Fibroblast of skin of scalp (primary cell): ENCODE measurements at regions not wholly inside any gene's neighbourhood (a gene's known extent, or its start where the extent isn't known, plus 50 kb on each side); places are given as distances from the start of the nearest gene placed in this dataset.
"Not testable (repeated sequence)": the region's sequence is repeated elsewhere in the genome, so short reads cannot be mapped to it uniquely, and the experiment has no call there.

ENCODE experiments used
- DNase-seq: peaks from one replicate; pipeline ENCODE4 v3.0.0-alpha.2; 2013

DNA sequence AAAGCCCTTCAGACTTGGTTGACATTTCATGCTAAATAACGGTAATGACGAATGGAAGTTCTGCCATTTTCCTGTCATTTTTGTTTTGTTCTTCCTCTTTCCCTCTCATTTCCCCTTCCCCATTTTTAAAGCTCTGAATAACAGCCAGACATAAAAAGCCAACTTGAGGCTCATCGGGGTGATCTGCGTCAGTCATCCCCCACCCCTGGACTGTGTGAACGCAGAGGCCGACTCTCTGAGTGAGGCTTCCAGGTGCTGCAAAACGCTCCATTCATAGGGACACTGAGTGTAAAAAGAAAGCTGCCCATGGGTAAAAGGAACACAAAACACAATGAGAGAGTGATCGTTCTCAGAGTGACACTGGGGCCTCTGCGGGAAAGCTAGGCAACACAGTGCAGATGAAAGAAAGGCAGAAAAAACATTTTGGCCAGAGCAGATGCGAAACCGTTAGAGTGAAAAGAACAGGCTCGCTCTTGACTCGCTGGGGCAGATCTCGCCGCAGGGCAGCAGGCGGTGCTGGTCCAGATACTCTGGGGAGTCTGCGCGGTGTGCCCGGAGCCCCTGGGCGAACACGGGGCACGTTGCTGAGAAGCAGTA lies 684.8 kb downstream of the QKI start:
- DNase-seq = no peak

DNA sequence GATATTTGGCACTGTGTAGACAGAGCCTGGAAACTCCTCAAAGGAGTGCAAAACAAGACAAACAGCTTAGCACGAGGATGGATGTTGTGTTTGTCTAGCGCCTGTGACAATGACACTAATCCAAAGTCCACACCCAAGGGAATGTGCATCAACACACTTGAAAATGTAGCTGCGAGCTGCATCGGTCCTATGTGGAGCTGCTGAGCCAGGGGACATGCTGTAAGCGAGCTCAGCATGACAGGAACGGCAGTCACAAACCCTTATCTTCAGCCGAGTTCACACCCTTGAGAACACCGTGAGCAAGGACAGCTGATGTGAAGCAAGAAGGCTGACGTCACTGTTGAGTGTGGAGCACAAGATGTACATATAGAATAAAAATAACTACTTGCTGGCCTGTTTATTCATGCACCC lies 684.3 kb downstream of the QKI start:
- DNase-seq = no peak

DNA sequence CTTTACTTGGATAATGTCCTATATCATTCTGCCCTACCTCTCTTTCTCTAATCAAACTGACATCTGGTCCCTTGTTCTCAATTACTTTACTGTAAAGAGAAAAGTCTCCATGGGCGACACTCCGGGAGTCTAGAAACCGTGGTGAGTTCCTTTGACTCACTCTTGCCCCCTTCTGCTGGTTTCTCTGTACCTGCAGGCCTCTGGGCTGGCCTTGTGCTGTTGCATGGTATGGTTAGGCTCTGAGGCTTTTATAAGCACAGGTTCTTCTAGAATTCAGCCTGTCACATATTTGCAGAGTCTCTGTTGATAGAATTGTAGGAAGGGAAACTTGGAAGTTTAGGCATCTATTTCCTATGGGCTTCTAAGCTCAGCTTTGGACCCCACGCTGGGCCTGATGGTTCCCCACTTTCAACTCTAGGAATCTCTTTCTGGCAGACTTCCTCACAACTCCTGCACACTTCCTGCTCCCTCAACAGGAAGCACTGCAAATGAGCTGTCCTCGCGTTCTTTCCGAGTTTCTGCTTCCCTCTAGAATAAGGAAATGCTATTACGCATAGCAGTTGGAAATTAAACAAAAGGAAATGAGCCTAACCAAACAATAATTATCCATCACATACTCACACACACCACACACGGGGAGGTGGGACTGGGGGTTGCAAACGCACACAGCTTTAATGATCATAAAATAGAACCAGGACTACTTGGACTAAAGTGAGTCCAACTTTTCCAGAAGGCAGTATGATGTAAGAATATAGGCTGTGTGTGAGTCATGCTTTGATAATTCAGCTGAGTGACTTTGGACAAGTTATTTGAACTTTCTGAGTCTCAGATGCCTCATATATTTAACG lies 683.3 kb downstream of the QKI start:
- DNase-seq = peak; percentile 68

DNA sequence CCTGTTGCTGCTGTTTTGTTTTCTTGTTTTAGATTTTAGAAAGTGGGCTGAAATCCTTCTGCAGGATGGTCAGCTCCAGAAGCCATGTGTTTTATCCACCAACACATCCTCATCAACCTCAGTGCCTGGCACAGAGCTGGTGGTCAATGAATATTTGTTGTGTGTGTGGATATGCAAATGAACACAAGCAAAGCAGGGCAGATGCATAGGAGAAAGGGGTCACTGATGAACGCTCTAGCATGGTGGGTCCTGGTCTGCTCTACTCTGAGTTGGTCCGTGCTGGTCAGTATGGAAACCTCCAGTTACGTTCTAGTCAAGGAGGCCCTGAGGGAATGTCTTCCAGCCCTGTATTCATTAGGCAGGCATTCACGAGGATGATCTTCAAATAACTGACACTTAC lies 682.5 kb downstream of the QKI start:
- DNase-seq = no peak

DNA sequence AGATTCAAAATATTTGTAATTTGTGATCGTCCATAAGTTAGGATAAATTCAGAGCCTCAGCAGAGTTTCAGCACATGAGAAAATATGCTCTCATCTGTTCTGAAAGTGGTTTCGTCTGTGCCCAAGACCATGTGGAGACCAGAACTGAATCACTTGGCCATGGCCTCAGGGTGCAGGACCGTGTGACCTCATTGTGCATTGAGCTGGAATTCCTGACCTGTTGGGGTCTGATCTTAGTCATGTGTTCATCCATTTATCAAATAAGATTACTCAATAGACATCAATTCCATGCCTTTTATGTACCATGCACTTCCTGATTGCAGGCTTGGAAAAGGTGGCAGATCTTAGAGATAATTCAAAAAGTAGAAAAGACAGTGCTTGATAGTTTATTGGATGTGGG lies 680.5 kb downstream of the QKI start:
- no peak for DNase-seq

DNA sequence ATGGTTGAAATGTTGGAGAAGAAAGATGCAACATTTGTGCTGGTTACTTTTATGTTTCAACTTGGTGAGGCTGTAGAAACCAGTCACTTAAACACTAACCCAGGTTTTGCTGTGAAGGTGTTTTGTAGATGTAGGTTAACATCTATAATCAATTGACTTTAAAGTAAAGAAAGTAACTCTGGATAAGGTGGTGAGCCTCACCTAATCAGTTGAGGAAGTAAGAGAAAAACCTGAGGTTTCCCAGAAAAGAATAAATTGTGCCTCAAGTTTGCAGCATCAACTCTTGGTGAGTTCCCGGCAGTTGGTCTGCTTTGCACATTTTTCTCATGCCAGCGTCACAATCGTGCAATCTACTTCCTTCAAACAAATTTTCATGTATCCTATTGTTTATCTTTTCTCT lies 673.4 kb downstream of the QKI start:
- no peak for DNase-seq

DNA sequence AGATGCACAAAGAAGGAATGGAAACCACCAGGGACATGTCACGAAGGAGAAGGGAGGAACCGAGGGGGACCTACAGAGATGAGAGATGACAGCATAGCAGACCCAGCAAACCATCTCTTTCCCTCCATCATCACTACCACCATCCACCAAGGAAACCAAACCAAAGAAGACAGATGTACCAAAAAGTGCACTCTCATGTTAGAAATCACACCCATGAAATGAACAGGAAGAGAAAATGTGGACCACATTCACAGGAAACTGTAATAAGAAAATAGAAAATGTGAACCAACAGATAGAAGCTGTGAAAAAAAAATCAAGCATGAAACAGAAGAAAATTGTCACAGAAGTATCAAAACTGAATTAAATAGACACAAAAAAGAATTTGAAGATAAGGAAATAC lies 672.7 kb downstream of the QKI start:
- DNase-seq = no peak

DNA sequence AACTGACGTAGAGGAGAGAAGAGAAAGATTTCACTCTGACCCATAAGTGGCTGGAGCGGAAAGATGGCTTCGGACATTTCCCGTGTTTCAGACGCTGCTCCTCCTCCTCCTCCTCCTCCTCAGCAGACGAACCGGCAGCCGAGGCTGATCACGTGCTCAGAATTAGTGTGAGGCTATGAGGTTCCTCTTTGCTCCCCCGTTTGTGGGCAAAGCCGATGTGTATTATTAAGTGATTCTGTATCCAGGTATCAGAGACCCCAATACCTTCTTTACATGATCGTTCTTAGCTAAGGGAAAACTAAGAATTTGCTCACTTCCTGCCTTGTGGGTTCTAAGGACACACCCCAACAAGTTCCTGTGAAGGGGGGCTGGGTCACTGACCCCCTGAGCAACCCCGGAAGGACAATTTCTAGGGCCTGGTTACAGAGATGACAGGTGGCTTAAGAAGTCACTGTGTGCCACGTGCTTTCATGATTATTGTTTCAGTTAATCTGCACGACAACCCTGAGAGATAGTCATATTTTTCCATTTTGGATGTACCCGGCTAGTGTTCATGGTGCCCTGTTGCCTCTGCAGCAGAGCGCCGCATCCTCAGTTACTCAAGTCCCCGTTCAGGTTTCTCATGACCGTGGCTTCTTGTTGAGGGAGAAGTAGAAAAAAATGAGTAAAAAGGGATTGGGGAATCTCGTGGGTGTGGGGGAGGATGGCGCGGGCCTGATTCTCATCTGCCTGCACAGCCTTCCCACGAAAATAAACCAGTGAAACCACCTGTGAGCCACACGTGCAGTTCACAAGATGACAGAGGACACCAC lies 671.8 kb downstream of the QKI start:
- DNase-seq = no peak

DNA sequence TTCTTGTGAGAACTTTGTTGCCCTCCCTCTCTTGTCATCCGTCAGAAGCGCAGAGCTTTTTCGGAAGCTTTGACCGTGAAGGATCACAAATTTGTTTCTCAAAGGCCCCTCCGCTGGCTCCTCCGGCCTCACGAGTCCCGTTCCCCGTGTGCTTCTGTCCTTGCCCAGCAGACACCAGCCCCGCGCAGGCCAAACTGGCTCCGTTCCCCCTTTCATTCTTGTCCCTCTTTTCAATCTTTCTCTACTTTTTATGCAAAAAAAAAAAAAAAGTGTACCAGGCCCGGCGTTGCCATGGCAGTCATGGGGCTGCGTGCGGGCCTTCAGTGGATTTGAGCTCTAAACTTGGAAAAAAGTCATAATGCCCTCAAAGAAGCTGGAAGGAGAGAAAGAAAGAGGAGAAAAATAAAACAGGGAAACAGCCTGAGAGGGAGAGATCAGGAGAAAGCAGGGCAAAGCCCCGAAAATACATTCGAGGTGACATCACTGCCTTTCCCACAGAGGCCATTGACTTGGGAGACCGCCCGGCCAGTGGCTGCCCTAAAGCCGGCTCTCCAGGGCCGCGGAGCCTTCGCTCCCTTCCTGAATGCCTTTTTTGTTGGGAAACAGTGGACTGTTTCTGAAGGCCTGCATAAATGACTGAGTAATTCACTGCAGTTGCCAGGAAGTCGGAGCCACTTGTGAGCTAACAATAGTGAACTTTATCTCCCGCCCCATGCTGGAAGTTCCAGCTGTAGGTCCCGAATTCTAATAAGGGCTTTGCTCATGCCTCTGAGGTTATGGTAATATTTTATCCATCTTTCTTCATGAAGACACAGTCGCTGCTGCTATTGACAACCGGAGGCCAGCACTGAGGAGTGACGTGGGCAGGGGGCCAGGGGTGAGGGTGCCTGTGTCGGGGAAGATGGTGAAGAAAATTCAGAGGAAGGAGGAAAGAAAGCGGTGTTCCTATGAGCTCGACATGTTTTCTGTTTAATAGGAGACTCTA lies 670.9 kb downstream of the QKI start:
- DNase-seq = peak; percentile 73

DNA sequence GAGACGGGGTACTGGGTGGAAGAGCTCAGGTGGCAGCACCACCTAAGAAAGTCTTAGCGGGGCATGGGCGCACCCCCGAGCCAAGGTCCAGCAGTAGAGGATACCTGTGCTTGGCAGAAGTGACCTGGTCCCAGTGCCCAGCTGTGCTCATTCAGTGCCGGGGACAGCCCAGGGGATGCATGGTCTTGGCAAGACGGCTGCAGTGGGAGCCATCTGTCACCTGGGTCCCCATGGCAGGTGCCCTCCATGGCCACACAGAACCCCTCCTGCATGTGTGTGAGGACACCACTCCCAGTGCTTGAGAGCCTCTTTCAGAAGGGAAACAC lies 664.7 kb downstream of the QKI start:
- no peak for DNase-seq

DNA sequence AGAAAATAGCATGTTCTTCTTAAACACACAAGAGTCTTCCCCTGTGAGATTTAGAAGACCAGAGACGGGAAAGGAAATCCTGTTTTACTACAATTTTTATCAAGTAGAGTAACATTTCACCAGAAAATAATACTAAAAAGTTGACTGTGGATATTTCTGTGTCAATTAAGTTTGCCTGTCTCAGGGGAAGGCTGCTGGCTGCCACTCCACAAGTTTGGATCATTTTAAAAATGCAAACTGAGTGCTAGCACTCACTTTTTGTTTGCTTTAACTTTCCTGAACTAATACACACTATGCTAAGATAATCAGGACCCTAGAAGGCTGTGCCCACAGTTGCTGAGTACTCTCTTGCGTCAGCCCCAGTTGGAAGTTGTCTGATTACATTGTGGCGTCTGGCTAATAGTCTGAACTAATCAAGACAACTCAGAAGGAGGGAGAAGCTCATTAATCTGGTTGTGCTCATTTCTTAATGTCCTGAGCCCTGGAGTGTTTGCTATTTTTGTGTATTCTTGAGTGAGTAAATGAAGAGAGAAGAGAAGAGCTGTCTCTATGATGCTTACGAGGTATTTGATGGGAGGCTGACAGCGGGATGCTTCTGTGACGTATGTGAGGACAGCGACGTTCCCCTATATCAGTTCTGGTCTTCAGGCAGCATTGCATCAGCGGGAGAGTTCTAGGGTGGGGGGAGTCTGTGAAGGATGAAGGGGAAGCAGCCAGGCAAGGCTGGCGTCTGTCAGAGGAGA lies 664.2 kb downstream of the QKI start:
- DNase-seq = no peak

DNA sequence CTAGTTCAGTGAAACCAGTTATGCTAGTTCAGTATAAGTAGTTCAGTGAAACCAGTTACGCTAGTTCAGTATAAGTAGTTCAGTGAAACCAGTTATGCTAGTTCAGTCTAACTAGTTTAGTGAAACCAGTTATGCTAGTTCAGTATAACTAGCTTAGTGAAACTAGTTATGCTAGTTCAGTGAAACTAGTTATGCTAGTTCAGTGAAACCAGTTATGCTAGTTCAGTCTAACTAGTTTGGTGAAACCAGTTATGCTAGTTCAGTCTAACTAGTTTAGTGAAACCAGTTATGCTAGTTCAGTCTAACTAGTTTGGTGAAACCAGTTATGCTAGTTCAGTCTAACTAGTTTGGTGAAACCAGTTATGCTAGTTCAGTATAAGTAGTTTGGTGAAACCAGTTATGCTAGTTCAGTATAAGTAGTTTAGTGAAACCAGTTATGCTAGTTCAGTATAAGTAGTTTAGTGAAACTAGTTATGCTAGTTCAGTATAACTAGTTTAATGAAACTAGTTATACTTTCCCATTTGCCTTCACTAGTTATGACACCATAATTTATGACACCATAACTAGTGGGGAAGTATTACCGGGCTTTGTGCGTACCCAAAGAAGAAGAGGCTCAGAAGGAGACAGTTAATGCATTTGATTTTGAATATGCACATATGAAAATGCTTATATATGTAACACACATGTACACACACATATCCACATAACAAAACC lies 662.5 kb downstream of the QKI start:
- DNase-seq = not testable (repeated sequence)

DNA sequence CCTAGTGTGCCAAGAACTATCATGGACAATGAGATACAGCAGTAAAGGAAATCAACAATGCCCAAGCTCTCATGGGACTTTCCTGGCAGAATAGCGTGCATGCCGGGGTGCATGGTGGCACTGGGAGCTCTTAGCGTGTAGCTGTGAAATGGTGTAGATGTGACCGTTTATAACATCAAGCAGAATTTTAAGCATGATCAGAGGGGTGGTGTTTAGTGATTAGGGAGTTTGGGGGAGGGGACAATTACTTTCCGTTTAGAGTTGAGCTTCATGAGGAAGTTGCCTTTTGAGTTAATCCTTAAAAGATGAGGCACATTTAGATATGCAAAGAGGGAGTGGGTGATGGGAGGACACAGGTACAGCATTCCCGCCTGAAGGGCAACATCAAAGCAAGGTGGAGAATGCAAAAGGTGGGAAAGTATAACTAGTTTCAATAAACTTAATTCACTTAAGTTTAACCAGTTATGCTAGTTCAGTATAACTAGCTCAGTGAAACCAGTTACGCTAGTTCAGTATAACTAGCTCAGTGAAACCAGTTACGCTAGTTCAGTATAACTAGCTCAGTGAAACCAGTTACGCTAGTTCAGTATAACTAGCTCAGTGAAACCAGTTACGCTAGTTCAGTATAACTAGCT lies 661.6 kb downstream of the QKI start:
- no peak for DNase-seq

DNA sequence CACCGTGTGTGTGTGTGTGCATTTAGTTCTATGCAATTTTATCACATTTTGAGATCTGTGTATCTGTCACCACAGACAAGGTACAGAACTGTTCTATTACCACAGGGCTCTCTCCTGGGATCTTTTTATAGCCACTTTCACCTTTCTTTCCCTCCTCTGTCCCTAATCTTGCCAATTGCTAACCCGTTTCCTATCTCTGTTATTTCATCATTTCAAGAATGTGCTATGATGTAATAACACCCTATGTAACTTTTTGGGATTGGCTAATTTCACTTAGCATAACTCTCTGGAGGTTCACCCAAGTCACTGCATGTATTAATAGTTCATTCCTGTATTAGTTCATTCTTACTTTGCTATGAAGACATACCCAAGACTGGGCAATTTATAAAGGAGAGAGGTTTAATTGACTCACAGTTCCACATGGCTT lies 657.7 kb downstream of the QKI start:
- DNase-seq = no peak

DNA sequence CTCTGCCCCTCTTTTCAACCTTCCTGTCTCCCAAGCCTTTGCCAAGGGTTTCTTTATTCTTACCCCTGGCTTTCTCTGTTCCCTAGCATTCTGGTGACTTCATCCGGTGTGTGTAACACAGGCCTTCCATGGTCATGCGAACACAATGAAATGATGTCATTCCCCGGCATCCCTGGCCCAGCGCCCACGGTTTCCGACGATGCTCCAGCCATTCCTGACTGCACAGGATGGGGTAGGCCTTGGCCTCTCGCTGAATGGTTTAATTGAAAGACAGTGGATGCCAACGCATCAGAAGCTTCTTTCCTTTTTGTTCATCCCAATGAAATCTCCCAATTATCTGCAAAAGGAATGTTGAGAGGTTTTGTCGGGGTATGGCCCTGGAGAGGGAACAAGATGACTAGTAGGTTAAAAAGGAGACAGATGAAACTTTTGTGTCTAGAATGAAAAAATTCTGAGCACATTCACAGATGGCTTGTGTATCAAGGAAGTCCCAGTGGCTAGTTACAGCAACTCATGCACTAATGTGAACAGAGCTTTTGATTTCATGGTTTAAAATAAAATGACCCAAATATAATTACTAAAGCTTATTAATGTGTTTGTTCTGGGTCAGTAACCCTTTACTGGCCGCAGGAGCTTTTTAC lies 655.0 kb downstream of the QKI start:
- DNase-seq = peak; percentile 15

DNA sequence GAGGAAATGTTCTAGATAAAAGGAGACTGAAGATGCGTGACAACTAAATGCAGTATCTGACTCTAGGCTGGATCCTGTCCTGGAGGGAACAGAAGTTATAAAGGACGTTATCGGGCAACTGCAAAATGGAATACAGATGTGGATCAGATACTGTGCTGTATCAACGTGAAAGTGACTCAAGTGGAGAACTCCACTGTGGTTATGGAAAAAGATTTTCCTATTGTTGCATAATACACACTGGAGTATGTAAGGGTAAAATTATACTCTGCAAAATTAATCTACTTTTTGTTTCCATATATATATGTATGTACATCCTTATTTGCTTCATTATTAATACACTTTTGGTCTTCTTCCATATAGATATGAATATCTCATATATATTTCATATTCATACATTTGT lies 654.0 kb downstream of the QKI start:
- no peak for DNase-seq

DNA sequence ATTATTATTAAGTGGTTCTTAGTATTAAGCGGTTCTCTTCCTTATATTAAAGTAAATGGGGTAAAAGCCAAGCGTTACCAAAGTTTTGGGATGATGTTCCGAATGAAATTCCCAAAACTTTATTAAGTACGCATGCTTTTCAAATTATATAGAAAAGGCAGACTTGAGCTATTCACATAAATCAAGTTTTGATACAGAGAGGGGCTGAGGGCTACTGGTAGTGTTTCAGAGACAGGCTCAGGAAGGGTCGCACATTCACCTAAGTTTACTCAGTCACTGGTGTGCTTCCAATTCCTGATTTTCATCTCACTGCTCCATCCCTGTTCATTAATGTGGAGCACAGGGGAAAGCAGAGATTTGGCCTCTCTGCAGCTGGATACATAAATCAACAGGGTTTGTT lies 652.2 kb downstream of the QKI start:
- DNase-seq = no peak

DNA sequence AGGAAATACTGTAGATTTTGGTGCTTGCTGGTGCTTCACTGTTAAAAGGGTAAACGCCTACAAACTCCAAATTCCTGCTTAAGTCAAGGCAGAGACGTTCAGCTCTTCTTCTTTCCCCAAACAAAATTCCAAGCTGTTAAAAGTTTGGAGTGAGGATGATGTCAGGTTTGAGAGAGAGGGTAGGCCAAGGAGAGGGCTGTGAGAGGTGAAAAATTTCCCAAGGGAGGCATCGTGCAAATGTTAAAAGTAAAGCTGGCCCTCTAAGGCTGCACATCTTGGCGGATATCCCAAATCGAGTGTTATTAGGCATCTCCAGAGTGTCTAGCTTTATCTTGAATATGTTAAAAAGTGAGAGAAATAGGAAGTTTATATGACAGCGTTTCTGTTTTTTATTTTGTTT lies 651.8 kb downstream of the QKI start:
- no peak for DNase-seq

DNA sequence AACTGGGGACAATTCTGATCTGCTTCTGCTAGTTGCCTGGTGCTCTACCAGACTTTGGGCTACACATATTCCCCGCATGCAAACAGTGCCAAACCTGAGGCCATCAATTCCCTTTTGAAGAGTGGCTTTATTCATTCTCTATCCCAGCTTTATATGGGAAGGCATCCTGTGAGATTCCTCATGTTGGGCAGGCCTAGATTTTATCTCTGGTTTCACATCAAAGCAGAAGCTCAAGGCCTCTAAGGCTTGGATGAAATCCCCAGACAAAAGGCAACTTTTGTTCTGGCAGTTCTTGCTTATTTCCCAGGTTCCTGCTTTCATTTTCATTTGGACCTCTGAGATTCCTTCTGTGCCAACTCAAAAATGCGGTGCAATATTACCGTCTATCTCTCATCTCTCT lies 648.8 kb downstream of the QKI start:
- DNase-seq = no peak

DNA sequence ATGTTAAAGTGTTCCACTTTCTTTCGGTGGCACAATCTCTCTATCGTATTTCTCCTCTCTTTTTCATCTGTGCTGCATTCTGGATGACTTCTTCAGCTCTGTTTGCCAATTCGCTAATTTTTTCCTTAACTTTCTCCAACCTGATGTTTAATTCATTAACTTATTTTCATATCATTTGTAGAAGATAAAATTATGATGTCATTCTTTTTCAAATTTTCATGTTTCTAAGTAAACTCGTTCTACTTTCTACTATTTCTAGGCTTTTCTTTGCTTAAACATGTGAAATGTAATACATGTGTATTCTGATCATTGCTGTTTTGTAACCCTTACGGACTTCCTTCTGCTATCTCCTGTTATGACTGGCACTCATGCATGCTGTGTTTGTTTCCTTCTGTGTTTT lies 648.4 kb downstream of the QKI start:
- DNase-seq = no peak
